HFFc6 (cell line): ENCODE measurements at regions not wholly inside any gene's neighbourhood (a gene's known extent, or its start where the extent isn't known, plus 50 kb on each side); places are given as distances from the start of the nearest gene placed in this dataset.

Source experiments
- DNase-seq: peaks from one replicate; pipeline ENCODE4 v3.0.0-alpha.2; 2018
- H3K27ac Mint-ChIP-seq: 2 replicates; pipeline ENCODE4 v1.8.0; 2020; ENCODE audit warnings: mild to moderate bottlenecking, mixed read lengths
- H3K27me3 Mint-ChIP-seq: 2 replicates; pipeline ENCODE4 v1.8.0; 2021; ENCODE audit warnings: mild to moderate bottlenecking, moderate library complexity, mixed read lengths; ENCODE audit not compliant: insufficient read depth
- H3K36me3 Mint-ChIP-seq: 2 replicates; pipeline ENCODE4 v1.8.0; 2021; ENCODE audit warnings: low read depth, mixed read lengths
- H3K4me1 Mint-ChIP-seq: 2 replicates; pipeline ENCODE4 v1.8.0; 2020; ENCODE audit warnings: low read depth, mixed read lengths
- H3K4me3 Mint-ChIP-seq: 2 replicates; pipeline ENCODE4 v1.8.0; 2020; ENCODE audit warnings: mild to moderate bottlenecking, moderate library complexity, mixed read lengths
- H3K9me3 Mint-ChIP-seq: 2 replicates; pipeline ENCODE4 v1.8.0; 2020; ENCODE audit warnings: mild to moderate bottlenecking, mixed read lengths
- TF ChIP-seq, protein P1 (sequence below): fragments of 200-600 bp; sonication (generic); IDR thresholded peaks from 2 replicates; pipeline ENCODE4 v1.5.0; 2021; ENCODE audit warnings: antibody characterized with exemption, mild to moderate bottlenecking

GRCh38 chr16:13557418-13557817 lies 362.5 kb upstream of the ERCC4 start:
- Mint-ChIP-seq H3K4me1 (no peaks in the 10 kb centered on the region), H3K27me3 (peaks cover 2% of the 10 kb centered on the region; the same call in 1 of the 2 replicates)
- TF ChIP-seq, protein P1, sequence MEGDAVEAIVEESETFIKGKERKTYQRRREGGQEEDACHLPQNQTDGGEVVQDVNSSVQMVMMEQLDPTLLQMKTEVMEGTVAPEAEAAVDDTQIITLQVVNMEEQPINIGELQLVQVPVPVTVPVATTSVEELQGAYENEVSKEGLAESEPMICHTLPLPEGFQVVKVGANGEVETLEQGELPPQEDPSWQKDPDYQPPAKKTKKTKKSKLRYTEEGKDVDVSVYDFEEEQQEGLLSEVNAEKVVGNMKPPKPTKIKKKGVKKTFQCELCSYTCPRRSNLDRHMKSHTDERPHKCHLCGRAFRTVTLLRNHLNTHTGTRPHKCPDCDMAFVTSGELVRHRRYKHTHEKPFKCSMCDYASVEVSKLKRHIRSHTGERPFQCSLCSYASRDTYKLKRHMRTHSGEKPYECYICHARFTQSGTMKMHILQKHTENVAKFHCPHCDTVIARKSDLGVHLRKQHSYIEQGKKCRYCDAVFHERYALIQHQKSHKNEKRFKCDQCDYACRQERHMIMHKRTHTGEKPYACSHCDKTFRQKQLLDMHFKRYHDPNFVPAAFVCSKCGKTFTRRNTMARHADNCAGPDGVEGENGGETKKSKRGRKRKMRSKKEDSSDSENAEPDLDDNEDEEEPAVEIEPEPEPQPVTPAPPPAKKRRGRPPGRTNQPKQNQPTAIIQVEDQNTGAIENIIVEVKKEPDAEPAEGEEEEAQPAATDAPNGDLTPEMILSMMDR = no peak

GRCh38 chr16:13558752-13559151 lies 361.2 kb upstream of the ERCC4 start:
- Mint-ChIP-seq H3K4me3 (no peak overlapping the region), H3K9me3 (peaks cover 50% of the 10 kb centered on the region), H3K36me3 (no peaks in the 10 kb centered on the region), H3K27me3 (peaks cover 2% of the 10 kb centered on the region; the same call in 1 of the 2 replicates), H3K27ac (no peak overlapping the region), H3K4me1 (no peaks in the 10 kb centered on the region)
- no peak for DNase-seq
- TF ChIP-seq, protein P1 = no peak

More at GRCh38 chr16:13557418-13557817, 362.5 kb upstream of the ERCC4 start:
- Mint-ChIP-seq H3K4me3 (no peak overlapping the region), H3K9me3 (peaks cover 55% of the 10 kb centered on the region), H3K36me3 (no peaks in the 10 kb centered on the region), H3K27ac (no peak overlapping the region)
- no peak for DNase-seq

- no peak overlapping the region for H3K27ac Mint-ChIP-seq
- no peak for DNase-seq
- no peaks in the 10 kb centered on the region for H3K4me1 Mint-ChIP-seq
- peaks cover 57% of the 10 kb centered on the region for H3K9me3 Mint-ChIP-seq
- TF ChIP-seq, protein P1 = no peak
- no peak overlapping the region for H3K4me3 Mint-ChIP-seq
- H3K36me3 Mint-ChIP-seq = no peaks in the 10 kb centered on the region
- H3K27me3 Mint-ChIP-seq = peaks cover 2% of the 10 kb centered on the region; the same call in 1 of the 2 replicates
These were observed 360.3 kb upstream of the ERCC4 start for GRCh38 chr16:13559624-13560023.

- Mint-ChIP-seq H3K27ac (no peak overlapping the region), H3K27me3 (peaks cover 2% of the 10 kb centered on the region; the same call in 1 of the 2 replicates), H3K4me1 (no peaks in the 10 kb centered on the region), H3K9me3 (peaks cover 58% of the 10 kb centered on the region), H3K36me3 (no peaks in the 10 kb centered on the region), H3K4me3 (no peak overlapping the region)
- DNase-seq = no peak
- TF ChIP-seq, protein P1 = no peak
These were observed 359.8 kb upstream of the ERCC4 start for GRCh38 chr16:13560151-13560550.

DNA sequence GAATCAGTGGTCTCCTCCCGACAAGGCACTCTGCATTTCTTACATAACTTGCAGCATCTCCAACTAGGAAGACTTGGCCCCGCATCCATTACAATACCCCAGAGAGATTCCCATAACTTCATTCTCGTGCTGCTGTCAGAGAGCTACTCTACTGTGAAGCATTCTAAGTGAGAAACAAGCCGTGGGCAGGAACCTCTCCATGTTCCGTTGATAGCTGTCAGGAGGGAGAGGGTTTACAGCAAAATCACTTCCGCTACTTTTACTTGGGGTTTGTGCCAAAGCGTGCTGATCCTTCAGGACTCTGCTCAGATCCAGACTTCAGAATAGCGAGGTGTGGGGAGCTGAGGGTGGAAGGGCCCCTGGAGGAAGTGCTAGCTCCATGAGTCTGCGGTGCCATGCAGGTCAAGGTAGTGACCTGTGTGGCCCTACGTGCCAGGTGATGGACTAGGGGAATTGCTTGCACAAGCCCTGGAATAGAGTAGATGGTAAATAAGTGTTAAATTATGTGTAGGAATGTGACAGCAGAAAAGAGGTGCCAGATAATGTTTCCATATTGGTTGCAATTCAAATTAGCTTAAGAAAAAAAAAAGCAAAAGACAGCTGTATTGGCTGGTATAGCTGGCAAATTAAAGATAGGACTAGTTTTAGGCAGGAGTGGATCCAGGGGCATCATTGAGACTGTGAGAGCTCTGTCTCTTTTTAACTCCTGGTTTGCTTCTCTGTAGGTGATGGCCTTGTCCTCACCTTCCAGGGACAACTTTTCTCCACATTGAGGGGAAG lies 358.5 kb upstream of the ERCC4 start:
- TF ChIP-seq, protein P1 = no peak
- Mint-ChIP-seq H3K27me3 (peaks cover 2% of the 10 kb centered on the region; the same call in 1 of the 2 replicates), H3K36me3 (no peaks in the 10 kb centered on the region), H3K27ac (no peak overlapping the region), H3K4me3 (no peak overlapping the region), H3K9me3 (peaks cover 55% of the 10 kb centered on the region), H3K4me1 (no peaks in the 10 kb centered on the region)
- DNase-seq = no peak
